ENCODE measurements at regions not wholly inside any gene's neighbourhood (a gene's known extent, or its start where the extent isn't known, plus 50 kb on each side); places are given as distances from the start of the nearest gene placed in this dataset.

DNA sequence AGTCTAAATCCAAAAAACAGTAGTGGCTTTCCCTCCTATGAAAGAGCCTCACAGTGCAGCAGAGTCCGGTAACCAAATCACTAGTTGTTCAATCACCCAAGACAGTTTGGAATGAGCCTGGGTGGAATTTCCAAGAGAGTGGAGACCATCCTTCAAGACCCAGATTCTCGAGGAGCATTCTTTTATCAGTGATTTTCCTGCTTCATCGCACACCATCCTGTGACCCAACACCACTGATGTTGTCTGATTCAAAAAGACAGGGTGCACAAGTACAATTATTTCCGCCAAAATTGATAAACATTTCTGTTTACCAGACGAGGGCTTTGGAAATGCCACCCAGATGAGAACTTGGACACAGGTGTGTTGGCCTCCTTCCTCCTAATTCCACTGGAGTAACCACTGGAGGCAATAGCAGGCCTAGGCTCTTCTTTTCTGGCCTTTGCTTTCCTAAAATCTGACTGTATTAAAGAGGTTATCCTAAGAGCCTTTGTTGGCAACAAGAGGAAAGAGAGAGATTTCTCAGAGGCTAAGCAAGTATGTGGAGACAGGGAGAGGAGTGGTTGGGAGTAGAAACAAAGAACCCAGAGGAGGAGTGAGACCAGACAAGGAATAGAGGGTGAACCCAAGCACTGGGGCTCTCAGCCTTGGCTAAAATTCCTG, 56.3 kb upstream of the S1PR3 start:
- Histone ChIP-seq H3K79me2 (ENCODE audit: insufficient read depth, low read depth, low read length) (no peaks in the 10 kb centered on the region), H3K36me3 (ENCODE audit: insufficient read depth, low read length) (no peaks in the 10 kb centered on the region; the same call in 1 of the 2 replicates), H3K9me2 (ENCODE audit: insufficient read depth, low read length) (no peaks in the 10 kb centered on the region), H3K4me1 (ENCODE audit: insufficient read depth, low read length, poor library complexity, severe bottlenecking) (no peaks in the 10 kb centered on the region), H4K20me1 (ENCODE audit: insufficient read depth, low read length) (no peaks in the 10 kb centered on the region), H3K4me2 (ENCODE audit: low read length) (no peak overlapping the region), H2AFZ (ENCODE audit: low read length) (no peak overlapping the region), H3K27ac (ENCODE audit: low read depth, low read length, poor library complexity, severe bottlenecking) (no peak overlapping the region), H3K9me3 (ENCODE audit: low read length) (0 out of 2 replicates have a peak, but pooled peaks cover 6% of the 10 kb centered on the region), H3K4me3 (ENCODE audit: low read depth, low read length, poor library complexity, severe bottlenecking) (no peak overlapping the region)
- ChIA-PET POLR2A (no interaction called here), CTCF (ENCODE audit: unreplicated experiment) (no interaction called here)
- TF ChIP-seq, protein P1, sequence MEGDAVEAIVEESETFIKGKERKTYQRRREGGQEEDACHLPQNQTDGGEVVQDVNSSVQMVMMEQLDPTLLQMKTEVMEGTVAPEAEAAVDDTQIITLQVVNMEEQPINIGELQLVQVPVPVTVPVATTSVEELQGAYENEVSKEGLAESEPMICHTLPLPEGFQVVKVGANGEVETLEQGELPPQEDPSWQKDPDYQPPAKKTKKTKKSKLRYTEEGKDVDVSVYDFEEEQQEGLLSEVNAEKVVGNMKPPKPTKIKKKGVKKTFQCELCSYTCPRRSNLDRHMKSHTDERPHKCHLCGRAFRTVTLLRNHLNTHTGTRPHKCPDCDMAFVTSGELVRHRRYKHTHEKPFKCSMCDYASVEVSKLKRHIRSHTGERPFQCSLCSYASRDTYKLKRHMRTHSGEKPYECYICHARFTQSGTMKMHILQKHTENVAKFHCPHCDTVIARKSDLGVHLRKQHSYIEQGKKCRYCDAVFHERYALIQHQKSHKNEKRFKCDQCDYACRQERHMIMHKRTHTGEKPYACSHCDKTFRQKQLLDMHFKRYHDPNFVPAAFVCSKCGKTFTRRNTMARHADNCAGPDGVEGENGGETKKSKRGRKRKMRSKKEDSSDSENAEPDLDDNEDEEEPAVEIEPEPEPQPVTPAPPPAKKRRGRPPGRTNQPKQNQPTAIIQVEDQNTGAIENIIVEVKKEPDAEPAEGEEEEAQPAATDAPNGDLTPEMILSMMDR (conservative IDR thresholded peaks at IDR 0.05; ENCODE audit: low read length), result no peak
- no peak for TF ChIP-seq EZH2phosphoT487 (IDR thresholded peaks at IDR 0.05; ENCODE audit: borderline replicate concordance, low read depth, low read length)
- no peak for DNase-seq (ENCODE audit: low spot score)
- no TSS peak for BruUV-seq (replicated peaks)
- intact Hi-C loops (cut with micrococcal nuclease; ENCODE audit: unreplicated experiment), result no loop called here

DNA sequence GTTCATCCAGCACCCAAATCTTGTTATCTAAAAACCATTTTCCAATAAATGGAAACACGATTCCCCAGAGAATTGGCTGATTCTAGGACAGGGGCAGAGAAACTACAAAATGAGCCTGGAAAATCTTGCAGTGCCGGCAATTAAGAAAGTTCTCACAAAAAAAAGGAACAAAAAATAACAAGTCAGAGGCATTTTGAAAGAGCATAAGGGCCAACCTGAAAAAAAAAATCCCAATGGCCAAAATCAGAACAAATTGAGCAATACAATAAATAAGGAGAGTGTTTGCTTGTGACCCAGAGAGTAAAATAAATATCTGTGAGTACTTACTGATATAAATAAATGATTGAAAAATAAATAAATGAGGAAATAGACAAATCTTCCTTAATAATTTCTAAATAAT, 55.1 kb upstream of the S1PR3 start:
- intact Hi-C loops (cut with micrococcal nuclease; ENCODE audit: unreplicated experiment), result no loop called here
- BruUV-seq (replicated peaks), result no TSS peak
- CTCF ChIA-PET (ENCODE audit: unreplicated experiment), result no interaction called here
- Histone ChIP-seq H4K20me1 (ENCODE audit: insufficient read depth, low read length) (no peaks in the 10 kb centered on the region), H3K4me3 (ENCODE audit: low read depth, low read length, poor library complexity, severe bottlenecking) (no peak overlapping the region), H3K36me3 (ENCODE audit: insufficient read depth, low read length) (no peaks in the 10 kb centered on the region; the same call in 1 of the 2 replicates), H3K9me2 (ENCODE audit: insufficient read depth, low read length) (no peaks in the 10 kb centered on the region), H3K9me3 (ENCODE audit: low read length) (0 out of 2 replicates have a peak, but pooled peaks cover 1% of the 10 kb centered on the region), H3K4me1 (ENCODE audit: insufficient read depth, low read length, poor library complexity, severe bottlenecking) (no peaks in the 10 kb centered on the region), H3K79me2 (ENCODE audit: insufficient read depth, low read depth, low read length) (no peaks in the 10 kb centered on the region), H3K27ac (ENCODE audit: low read depth, low read length, poor library complexity, severe bottlenecking) (no peak overlapping the region), H2AFZ (ENCODE audit: low read length) (no peak overlapping the region), H3K4me2 (ENCODE audit: low read length) (no peak overlapping the region)
- no peak for TF ChIP-seq EZH2phosphoT487 (IDR thresholded peaks at IDR 0.05; ENCODE audit: borderline replicate concordance, low read depth, low read length)
- TF ChIP-seq, protein P1 (conservative IDR thresholded peaks at IDR 0.05; ENCODE audit: low read length), result no peak
- DNase-seq (ENCODE audit: low spot score), result no peak
- POLR2A ChIA-PET, result no interaction called here

DNA sequence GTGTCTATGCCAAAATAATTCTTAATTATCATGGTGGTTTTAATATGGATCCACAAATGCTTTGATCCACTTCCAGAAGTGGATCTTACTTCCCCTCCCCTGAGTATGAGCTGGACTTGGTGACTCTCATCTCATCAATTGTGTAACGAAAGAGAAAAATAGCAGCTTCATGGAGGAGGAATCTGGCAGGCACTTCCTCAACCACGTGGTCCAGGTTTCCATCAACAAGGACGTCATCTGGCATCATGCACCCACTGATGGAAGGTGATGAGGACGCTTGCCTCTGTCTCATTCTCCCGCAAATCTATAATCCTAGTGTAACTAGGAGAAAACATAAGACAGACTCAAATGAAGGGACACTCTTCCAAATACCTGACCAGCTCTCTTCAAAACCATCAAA, 54.6 kb upstream of the S1PR3 start:
- no peak for DNase-seq (ENCODE audit: low spot score)
- no peaks in the 10 kb centered on the region for H3K9me2 ChIP-seq (ENCODE audit: insufficient read depth, low read length)
- BruUV-seq (replicated peaks), result no TSS peak
- H4K20me1 ChIP-seq (ENCODE audit: insufficient read depth, low read length), result no peaks in the 10 kb centered on the region
- no peaks in the 10 kb centered on the region for H3K4me1 ChIP-seq (ENCODE audit: insufficient read depth, low read length, poor library complexity, severe bottlenecking)
- ChIA-PET CTCF (ENCODE audit: unreplicated experiment) (no interaction called here), POLR2A (no interaction called here)
- H3K9me3 ChIP-seq (ENCODE audit: low read length), result no peaks in the 10 kb centered on the region
- no peak overlapping the region for H2AFZ ChIP-seq (ENCODE audit: low read length)
- intact Hi-C loops (cut with micrococcal nuclease; ENCODE audit: unreplicated experiment), result no loop called here
- H3K79me2 ChIP-seq (ENCODE audit: insufficient read depth, low read depth, low read length), result no peaks in the 10 kb centered on the region
- H3K4me2 ChIP-seq (ENCODE audit: low read length), result no peak overlapping the region
- no peaks in the 10 kb centered on the region for H3K36me3 ChIP-seq (ENCODE audit: insufficient read depth, low read length)
- no peak overlapping the region for H3K27ac ChIP-seq (ENCODE audit: low read depth, low read length, poor library complexity, severe bottlenecking)
- TF ChIP-seq, protein P1 (conservative IDR thresholded peaks at IDR 0.05; ENCODE audit: low read length), result no peak
- no peak for TF ChIP-seq EZH2phosphoT487 (IDR thresholded peaks at IDR 0.05; ENCODE audit: borderline replicate concordance, low read depth, low read length)
- H3K4me3 ChIP-seq (ENCODE audit: low read depth, low read length, poor library complexity, severe bottlenecking), result no peak overlapping the region

All from OCI-LY7 (cell line).